C4-2B (cell line): ENCODE measurements at regions not wholly inside any gene's neighbourhood (a gene's known extent, or its start where the extent isn't known, plus 50 kb on each side); places are given as distances from the start of the nearest gene placed in this dataset.

ENCODE experiments used
- H3K27ac ChIP-seq: fragments of 450-650 bp; 2 replicates; pipeline ENCODE4 v1.5.1; 2017
- ZFX ChIP-seq: fragments of 450-650 bp; IDR thresholded peaks from 2 replicates; pipeline ENCODE4 v1.6.1; 2017
- TF ChIP-seq, protein P1 (sequence below): fragments of 450-650 bp; conservative IDR thresholded peaks from 2 replicates; pipeline ENCODE4 v1.5.1; 2017; ENCODE audit warnings: mild to moderate bottlenecking

DNA sequence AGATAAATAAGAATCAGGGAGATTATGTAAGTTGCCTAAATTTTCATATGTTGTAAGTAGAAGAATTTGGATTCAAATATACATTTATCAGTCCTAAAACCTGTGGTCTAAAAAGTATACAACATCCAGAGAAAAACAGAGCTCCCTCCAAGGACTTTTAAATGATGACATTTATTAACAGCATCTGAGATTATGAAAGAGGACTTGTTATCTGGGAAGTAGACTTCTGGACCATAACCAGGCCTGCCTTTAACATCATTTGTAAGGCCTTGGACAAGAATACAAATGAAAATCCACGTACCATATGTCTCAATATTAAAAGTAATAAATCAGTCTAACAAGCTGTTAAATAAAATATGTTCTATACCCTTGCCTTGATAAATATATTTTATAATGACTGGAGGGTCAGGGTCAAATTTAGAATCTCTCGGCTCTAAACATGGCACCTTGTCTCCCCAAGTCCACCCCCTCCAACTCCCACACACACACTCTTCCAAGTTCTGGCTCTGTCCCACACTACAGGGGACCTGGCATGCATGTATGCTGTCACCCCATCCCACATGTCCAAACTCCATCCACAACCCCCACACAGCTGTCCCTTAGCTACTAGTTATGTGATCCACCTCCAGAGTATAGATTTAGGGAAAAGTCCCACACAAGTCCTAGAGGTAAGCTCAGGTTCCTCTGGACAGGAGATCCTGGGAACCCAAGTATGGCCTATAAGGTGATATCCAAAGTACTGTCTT lies 382.6 kb downstream of the CDH2 start:
- TF ChIP-seq ZFX, result no peak
- TF ChIP-seq, protein P1, sequence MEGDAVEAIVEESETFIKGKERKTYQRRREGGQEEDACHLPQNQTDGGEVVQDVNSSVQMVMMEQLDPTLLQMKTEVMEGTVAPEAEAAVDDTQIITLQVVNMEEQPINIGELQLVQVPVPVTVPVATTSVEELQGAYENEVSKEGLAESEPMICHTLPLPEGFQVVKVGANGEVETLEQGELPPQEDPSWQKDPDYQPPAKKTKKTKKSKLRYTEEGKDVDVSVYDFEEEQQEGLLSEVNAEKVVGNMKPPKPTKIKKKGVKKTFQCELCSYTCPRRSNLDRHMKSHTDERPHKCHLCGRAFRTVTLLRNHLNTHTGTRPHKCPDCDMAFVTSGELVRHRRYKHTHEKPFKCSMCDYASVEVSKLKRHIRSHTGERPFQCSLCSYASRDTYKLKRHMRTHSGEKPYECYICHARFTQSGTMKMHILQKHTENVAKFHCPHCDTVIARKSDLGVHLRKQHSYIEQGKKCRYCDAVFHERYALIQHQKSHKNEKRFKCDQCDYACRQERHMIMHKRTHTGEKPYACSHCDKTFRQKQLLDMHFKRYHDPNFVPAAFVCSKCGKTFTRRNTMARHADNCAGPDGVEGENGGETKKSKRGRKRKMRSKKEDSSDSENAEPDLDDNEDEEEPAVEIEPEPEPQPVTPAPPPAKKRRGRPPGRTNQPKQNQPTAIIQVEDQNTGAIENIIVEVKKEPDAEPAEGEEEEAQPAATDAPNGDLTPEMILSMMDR, result no peak
- no peak overlapping the region for H3K27ac ChIP-seq

DNA sequence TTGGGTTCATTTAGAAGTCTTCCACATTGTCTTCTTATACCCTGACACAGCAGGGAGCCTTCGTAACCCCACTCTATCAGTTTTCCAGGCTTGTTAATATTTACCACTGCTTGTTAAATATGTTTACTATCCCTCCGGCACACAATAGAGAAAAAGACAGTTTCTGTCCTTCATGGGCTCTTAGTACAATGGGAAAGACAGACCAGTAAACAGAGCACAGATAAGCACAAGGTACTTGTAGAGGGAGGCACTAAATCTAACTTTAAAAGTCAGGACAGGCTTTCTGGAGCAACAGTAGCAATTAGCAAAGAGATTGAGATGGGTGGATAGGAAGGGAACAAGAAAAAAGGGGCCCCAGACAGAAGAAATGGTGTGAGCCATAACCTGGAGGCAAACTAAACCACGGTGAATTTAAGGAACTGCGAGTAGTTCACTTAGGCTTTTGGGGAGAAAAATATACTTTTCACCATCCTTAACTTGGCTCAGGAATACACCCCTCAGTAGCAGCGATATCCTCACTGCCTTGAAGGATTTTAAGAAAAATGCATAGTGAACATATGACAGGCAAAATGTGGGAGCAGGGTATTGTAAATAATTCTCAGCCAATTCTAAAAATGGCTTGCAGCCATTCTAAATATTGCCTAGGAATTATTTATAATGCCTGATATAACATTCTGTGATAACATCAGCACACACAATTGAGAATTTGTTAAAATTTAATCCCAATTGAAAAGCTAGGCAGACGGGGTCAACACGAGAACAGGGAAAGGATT lies 383.7 kb downstream of the CDH2 start:
- TF ChIP-seq ZFX, result no peak
- TF ChIP-seq, protein P1, result no peak

DNA sequence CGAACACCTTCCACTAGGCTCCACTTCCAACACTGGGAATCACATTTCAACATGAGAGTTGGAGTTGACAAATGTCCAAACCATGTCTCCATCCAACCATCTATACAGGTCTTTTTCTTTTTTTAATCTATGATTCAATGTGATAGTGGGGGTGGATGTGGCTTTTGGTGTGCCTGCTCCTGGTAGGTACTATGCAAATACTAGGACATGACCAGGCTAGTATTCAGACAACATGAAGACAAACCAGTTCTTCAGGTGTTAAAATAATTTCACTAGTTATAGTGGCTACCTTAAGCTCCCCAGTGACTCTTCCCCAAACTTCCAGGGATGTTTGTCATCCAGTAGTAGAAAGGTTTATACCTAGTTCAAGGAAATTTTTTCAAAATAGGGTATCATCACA lies 387.5 kb downstream of the CDH2 start:
- no peak overlapping the region for H3K27ac ChIP-seq
- TF ChIP-seq, protein P1, result no peak
- no peak for TF ChIP-seq ZFX

More for the DNA sequence above, 383.7 kb downstream of the CDH2 start:
- no peak overlapping the region for H3K27ac ChIP-seq

DNA sequence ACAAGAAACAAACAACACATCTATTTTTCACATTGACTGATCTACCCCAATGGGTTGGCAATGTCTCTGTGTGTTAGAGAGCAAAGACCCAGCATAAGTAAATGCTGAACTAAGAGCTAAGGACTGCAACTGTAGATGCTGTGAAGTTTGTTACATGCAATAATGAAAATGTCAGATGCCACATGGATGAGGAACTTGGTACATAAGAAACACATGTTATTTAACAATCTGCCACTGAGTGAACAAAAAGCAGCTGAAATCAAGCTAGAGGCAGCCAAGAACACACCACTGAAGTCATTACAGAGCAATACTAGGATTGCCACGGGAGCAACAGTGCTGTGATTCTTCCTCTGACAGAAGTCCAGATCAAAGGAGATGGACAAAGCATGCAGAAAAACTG lies 389.4 kb downstream of the CDH2 start:
- no peak for TF ChIP-seq ZFX
- TF ChIP-seq, protein P1, result no peak
- no peak overlapping the region for H3K27ac ChIP-seq

DNA sequence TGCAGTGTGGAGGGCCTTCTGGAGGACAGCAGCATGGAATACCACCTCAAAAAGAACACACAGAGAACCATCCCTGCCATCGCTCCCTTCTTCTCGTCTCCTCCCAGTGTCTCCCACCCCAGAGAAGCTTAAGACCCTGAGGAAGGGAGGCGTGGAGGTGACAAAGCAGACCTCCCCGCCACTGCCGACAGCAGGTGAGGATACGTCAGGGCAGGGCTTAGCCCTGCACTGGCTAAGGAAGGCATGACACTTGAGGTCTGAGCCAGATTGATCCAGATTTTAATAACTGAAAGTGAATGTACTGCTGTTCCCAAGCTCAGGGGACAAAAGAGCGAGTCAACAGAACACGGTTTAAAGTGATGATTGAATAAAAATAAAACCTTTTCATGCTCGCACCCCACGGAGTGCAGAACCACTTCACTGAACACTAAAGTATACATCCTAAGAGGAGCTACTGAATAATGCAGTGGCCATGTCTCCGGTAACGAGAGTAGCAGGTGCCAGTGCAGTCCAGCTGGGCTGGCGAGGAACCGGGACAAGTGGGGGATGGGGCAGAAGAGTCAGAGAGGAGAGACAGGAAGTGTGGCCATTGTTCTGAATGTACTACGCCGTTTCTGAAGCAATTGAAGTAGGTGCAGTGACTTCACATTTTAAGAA lies 391.0 kb downstream of the CDH2 start:
- TF ChIP-seq, protein P1, result no peak
- TF ChIP-seq ZFX, result no peak
- no peak overlapping the region for H3K27ac ChIP-seq

DNA sequence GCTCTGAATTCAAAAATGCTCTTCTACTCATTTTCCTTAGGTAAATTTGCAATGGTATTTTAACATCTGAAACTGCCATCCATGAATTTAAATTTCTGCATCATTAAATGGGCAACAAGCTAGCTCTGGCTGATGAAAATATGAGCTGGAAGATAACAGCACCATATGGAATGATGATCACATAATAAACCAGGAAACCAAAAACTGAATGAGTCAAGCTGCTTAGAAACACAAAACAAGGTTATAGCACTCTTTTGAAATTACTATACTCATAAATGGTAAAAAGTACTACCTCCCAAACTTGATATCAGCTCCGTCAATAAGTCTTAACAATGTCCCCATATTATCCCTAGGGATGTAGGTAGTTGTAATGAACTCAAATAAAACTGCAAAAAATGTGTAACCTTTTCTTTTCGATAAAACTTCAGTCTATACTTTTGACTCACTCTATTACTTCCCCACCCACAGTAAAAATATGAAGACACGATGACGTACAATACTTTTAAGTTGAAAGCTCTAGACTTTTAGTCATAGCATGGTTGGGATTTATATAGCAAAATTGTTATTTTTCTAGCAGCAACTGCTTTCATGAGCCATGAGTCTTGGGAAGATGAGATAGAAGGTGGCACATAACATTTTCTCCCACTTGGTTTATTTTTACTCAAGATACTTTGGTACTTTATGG lies 396.7 kb downstream of the CDH2 start:
- no peak overlapping the region for H3K27ac ChIP-seq
- TF ChIP-seq, protein P1, result no peak
- no peak for TF ChIP-seq ZFX
